Central memory CD8-positive, alpha-beta T cell (primary cell): ENCODE measurements at regions not wholly inside any gene's neighbourhood (a gene's known extent, or its start where the extent isn't known, plus 50 kb on each side); places are given as distances from the start of the nearest gene placed in this dataset.

Experiments
- ATAC-seq: fragments of 150-1000 bp; cut with Tn5 transposase; replicated peaks from 2 replicates; pipeline ENCODE4 v1.10.0; 2022; ENCODE audit warnings: mild to moderate bottlenecking, moderate FRiP score, moderate number of reproducible peaks; ENCODE audit not compliant: poor library complexity, severe bottlenecking; ENCODE audit errors: extremely low read depth
- DNase-seq, 2 donors: peaks; one replicate each; pipeline ENCODE4 v3.0.0; 2021; ENCODE audit warnings: low spot score in 2 of 2
- H3K27ac Mint-ChIP-seq: one replicate; pipeline ENCODE4 v1.8.0; 2022; ENCODE audit warnings: low read depth, mild to moderate bottlenecking, moderate library complexity, mixed read lengths
- H3K27me3 Mint-ChIP-seq: one replicate; pipeline ENCODE4 v1.8.0; 2022; ENCODE audit warnings: mixed read lengths
- H3K36me3 Mint-ChIP-seq: one replicate; pipeline ENCODE4 v1.8.0; 2022; ENCODE audit warnings: mild to moderate bottlenecking, moderate library complexity, mixed read lengths; ENCODE audit not compliant: insufficient read depth
- H3K4me1 Mint-ChIP-seq: one replicate; pipeline ENCODE4 v1.8.0; 2022; ENCODE audit warnings: mixed read lengths
- H3K4me3 Mint-ChIP-seq: one replicate; pipeline ENCODE4 v1.8.0; 2022; ENCODE audit warnings: mild to moderate bottlenecking, moderate library complexity, mixed read lengths
- H3K9me3 Mint-ChIP-seq: one replicate; pipeline ENCODE4 v1.8.0; 2022; ENCODE audit warnings: mixed read lengths

DNA sequence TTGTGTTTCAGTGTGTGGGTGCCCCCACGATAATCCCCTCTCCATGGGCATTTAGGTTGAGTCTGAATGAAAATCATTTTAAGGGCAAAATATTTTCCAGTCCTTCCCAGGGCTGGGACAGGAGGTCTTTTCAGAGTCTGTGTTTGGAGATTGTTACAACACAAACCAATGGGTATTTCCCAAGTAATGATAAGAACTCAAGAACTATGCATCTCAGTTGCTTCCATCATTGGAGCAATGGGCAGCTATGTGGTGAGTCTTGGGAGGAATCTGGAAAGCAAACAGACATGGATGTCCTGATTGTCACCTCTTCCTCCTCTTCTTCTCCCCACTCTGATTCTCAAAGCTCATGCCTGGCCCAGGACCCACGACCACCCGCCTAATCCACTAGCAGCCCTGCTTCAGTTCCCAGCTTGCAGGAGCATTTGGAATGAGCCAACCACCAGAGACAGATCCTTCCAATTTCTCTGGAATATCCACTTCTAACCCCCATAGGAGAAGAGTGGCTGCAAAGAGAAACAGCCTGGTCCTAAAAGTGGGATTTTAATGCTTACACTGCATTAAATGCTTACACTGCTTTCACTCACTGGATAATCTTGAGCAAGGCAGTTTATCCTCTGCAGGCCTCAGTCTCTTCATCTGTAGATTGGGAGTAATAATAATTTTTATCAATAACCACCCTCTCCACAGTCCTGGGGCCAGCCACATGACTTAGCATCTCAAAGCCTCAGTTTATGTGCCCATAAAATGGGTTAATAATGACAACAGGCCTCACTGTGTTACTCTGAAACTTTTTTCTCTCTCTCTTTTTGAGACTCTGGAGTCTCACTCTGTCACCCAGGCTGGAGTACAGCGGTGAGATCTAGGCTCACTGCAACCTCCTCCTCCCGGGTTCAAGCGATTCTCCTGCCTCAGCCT, 404.3 kb downstream of the MN1 start:
- Mint-ChIP-seq H3K9me3 (peaks cover 11% of the 10 kb centered on the region), H3K27ac (no peak overlapping the region), H3K4me1 (no peaks in the 10 kb centered on the region), H3K27me3 (peaks cover 6% of the 10 kb centered on the region), H3K36me3 (peaks cover 1% of the 10 kb centered on the region), H3K4me3 (no peak overlapping the region)
- ATAC-seq = no peak
- DNase-seq = no peak

DNA sequence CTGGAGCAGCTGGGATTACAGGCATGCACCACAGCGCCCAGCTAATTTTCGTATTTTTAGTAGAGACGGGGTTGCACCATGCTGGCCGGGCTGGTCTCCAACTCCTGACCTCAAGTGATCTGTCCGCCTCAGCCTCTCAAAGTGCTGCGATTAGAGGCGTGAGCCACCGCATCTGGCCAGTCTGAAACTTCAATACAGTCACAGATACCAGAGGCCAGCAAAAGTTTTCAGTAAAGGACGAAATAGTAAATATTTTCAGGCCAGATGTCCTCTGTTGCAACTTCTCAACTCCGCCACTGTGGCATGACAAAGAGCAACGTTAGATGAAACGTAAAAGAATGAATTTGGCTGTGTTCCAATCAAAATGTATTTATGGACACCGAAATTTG, 403.6 kb downstream of the MN1 start:
- Mint-ChIP-seq H3K27ac (no peak overlapping the region), H3K9me3 (peaks cover 14% of the 10 kb centered on the region), H3K27me3 (peaks cover 11% of the 10 kb centered on the region), H3K4me3 (no peak overlapping the region), H3K4me1 (no peaks in the 10 kb centered on the region), H3K36me3 (peaks cover 1% of the 10 kb centered on the region)
- ATAC-seq (no peak), DNase-seq (no peak)

DNA sequence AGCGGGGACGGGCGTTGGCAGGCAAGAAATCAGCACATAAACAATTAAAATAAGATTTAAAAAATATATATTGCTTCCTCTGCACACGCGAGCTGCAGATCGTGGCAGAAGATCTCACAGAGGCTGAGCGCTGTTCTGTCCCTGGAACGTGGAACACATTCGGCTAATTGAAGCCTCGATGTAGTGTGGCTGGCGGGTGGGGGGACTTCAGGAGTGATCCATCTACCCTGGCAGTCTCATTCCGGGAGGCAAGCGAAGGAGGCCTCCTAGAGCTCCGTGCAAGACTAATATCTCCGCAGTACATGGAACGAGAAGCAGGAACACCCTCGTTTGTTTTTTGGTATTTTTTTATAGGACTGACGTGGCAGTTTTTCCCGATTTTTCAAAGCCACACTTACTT, 402.4 kb downstream of the MN1 start:
- no peak for ATAC-seq
- Mint-ChIP-seq H3K36me3 (peaks cover 1% of the 10 kb centered on the region), H3K9me3 (peaks cover 14% of the 10 kb centered on the region), H3K27me3 (peaks cover 11% of the 10 kb centered on the region), H3K27ac (no peak overlapping the region), H3K4me3 (no peak overlapping the region), H3K4me1 (no peaks in the 10 kb centered on the region)
- DNase-seq = no peak

DNA sequence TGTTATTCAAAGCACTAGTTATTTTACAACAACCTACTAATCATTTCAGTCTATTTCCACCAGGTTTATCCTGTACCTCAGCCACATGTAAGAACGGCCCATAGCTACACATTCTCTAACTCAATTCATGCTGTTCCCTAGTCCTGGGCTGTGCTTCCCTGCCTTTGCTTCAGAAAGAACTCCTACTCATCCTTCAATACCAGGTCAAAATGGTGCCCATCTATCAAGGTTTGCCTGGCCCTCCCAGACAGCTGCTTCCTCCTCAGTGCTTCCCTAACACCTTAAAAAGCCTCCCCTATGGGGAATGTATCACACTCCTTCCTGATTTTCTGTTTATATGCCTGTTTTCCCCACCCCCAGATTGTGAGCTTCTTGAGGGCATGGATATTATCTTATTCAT, 400.7 kb downstream of the MN1 start:
- H3K9me3 Mint-ChIP-seq = peaks cover 11% of the 10 kb centered on the region
- no peak for DNase-seq
- no peak overlapping the region for H3K4me3 Mint-ChIP-seq
- ATAC-seq = no peak
- no peaks in the 10 kb centered on the region for H3K36me3 Mint-ChIP-seq
- peaks cover 20% of the 10 kb centered on the region for H3K27me3 Mint-ChIP-seq
- H3K27ac Mint-ChIP-seq = no peak overlapping the region
- H3K4me1 Mint-ChIP-seq = no peaks in the 10 kb centered on the region

DNA sequence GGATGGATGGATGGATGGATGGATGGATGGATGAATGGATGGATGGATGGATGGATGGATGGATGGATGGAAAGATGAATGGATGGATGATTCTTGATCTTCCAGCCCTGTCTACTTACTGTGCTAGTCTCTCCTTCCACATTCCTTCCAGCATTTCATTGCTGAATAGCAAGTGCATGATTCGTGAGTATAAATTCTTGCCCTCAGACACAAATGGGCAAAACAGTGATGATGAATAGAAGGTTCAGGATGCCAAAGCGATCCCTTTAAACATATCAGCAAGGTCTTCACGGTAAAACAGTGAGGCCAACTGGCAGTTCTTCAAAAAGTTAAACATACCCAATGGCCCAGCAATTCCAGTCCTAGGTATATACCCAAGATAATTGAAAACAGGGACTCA, 400.2 kb downstream of the MN1 start:
- H3K27me3 Mint-ChIP-seq = peaks cover 20% of the 10 kb centered on the region
- ATAC-seq = no peak
- no peak overlapping the region for H3K27ac Mint-ChIP-seq
- H3K4me3 Mint-ChIP-seq = no peak overlapping the region
- H3K36me3 Mint-ChIP-seq = no peaks in the 10 kb centered on the region
- DNase-seq = no peak
- no peaks in the 10 kb centered on the region for H3K4me1 Mint-ChIP-seq
- peaks cover 11% of the 10 kb centered on the region for H3K9me3 Mint-ChIP-seq

DNA sequence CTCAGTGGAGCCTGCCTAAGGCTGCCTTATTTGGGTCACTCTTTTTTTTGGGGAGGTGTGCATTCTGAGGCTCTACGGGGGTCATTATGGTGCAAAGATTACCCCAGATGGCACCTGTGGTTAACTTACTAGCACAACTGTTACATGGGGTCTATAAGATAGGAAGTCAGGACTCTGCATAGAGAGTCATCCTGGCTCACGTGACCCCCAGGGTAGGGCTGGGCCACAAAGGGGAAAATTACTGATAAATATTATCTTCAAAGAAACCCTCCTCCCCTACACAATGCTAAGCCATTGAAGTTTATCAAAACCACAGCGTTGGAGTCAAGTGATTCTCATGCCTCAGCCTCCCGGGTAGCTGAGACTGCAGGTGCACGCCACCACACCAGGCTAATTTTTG, 397.1 kb downstream of the MN1 start:
- no peaks in the 10 kb centered on the region for H3K36me3 Mint-ChIP-seq
- H3K4me3 Mint-ChIP-seq = no peak overlapping the region
- H3K9me3 Mint-ChIP-seq = peaks cover 16% of the 10 kb centered on the region
- H3K27ac Mint-ChIP-seq = no peak overlapping the region
- peaks cover 43% of the 10 kb centered on the region for H3K27me3 Mint-ChIP-seq
- no peak for ATAC-seq
- no peaks in the 10 kb centered on the region for H3K4me1 Mint-ChIP-seq
- no peak for DNase-seq

DNA sequence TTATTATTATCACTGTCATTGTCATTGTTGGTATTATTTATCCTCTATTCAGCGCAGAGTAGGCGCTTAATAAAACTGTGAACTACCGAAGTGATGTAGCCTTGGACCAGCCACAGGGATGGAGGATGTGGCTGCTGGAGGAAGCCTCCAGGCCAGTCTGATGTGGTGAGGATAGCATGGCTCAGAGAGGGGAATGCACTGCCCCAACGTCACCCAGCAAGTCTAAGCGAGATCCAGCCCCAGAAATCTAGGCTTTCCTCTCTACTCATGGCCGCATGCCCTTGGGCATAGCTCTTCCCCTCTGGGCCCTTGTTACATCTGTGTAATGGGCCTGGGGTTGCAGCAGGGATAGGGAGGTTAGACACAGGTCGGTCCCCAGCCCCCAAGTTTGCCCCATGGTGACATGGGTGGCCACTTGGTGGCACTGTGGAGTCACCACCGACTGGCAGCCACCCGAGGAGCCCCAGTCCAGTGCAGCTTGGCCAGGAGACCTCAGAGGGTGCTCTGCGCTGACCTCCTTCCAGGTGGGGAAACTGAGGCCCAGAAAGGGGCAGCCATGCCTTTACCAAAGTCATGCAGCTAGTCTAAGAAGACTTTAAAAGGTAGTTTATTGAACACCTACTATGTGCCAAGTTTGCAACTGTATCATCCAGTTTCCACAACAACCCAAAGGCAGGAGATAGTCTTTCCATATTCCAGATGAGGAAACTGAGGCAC, 395.7 kb downstream of the MN1 start:
- ATAC-seq (no peak), DNase-seq (no peak)
- Mint-ChIP-seq H3K9me3 (peaks cover 16% of the 10 kb centered on the region), H3K27me3 (peaks cover 43% of the 10 kb centered on the region), H3K27ac (no peak overlapping the region), H3K4me3 (no peak overlapping the region), H3K4me1 (no peaks in the 10 kb centered on the region), H3K36me3 (no peaks in the 10 kb centered on the region)

DNA sequence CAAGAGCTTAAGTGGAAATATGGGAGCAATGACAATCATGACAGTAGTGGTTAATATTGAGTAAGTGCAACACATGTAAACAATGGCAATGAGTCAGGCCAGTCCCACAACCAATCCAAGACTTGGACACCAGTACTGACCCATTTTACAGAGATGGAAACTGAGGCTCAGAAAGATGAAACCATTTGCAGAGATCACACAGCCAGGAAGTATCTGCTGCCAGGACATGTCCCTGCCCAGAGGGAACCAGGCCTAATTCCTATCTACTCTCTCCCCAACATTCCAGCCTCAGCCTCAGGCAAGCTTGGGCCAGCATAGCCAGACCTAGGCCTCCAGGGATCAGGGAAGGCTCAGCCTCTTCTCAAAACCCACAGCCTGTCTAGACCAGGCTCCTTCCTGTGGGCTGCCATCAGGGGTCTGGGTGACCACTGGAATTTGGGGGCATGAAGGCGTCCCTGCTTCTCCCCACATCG, 395.1 kb downstream of the MN1 start:
- peaks cover 16% of the 10 kb centered on the region for H3K9me3 Mint-ChIP-seq

DNA sequence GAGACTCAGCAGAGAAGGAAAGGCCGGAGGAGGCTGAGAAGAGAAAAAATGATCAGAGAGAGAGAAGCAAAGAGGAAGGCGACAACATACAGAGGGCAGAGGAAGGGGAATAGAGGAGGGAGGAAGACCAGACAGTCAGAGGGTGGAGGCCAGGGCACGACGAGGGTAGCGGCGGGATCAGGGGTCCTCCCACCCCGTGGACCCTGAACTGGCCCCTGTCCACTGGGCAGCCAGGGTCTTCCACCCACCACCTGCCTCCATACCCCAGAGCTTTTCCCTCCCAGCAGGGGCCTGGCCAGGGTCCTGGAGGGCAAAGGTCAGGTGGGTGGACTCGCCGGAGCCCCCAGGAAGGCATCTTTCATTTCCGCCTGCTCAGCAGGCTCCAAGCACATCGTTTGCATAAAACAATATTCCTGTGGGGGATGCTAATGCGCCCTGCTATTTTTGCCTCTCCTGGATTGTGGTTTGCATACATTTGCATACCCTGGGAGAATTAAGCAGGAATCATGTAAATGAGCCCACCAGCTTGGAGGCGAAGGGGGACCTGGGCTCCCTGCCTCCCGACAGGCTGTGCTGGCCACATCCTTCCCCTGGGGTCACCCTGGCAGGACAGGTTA, 394.1 kb downstream of the MN1 start:
- DNase-seq = no peak
- Mint-ChIP-seq H3K9me3 (peaks cover 11% of the 10 kb centered on the region), H3K27me3 (peaks cover 35% of the 10 kb centered on the region), H3K4me3 (no peak overlapping the region), H3K27ac (no peak overlapping the region), H3K4me1 (no peaks in the 10 kb centered on the region), H3K36me3 (no peaks in the 10 kb centered on the region)
- no peak for ATAC-seq

More for the DNA sequence above, 395.1 kb downstream of the MN1 start:
- DNase-seq = no peak
- no peak for ATAC-seq
- H3K4me3 Mint-ChIP-seq = no peak overlapping the region
- peaks cover 43% of the 10 kb centered on the region for H3K27me3 Mint-ChIP-seq
- H3K36me3 Mint-ChIP-seq = no peaks in the 10 kb centered on the region
- H3K27ac Mint-ChIP-seq = no peak overlapping the region
- no peaks in the 10 kb centered on the region for H3K4me1 Mint-ChIP-seq

DNA sequence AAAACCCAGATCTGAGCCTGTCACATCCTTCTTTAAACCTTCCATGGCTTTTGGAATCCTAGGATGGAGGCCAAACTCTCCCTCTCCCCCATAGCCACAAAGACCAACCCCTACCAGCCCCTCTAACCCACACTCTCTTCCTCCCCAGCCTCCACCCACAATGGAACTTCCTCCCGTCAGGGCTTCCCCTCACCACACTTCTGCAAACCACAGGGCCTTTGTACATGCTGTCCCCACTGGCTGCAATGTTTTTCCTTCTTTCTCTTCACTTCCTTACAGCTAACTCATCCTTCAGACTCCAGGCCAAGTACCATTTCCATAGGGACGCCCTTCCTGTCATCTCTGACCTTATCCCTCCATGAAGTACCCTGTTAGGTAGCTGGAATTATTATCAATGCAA, 393.5 kb downstream of the MN1 start:
- H3K4me1 Mint-ChIP-seq = no peaks in the 10 kb centered on the region
- no peaks in the 10 kb centered on the region for H3K36me3 Mint-ChIP-seq
- H3K27ac Mint-ChIP-seq = no peak overlapping the region
- H3K4me3 Mint-ChIP-seq = no peak overlapping the region
- ATAC-seq (no peak), DNase-seq (no peak)
- peaks cover 32% of the 10 kb centered on the region for H3K27me3 Mint-ChIP-seq
- peaks cover 10% of the 10 kb centered on the region for H3K9me3 Mint-ChIP-seq

DNA sequence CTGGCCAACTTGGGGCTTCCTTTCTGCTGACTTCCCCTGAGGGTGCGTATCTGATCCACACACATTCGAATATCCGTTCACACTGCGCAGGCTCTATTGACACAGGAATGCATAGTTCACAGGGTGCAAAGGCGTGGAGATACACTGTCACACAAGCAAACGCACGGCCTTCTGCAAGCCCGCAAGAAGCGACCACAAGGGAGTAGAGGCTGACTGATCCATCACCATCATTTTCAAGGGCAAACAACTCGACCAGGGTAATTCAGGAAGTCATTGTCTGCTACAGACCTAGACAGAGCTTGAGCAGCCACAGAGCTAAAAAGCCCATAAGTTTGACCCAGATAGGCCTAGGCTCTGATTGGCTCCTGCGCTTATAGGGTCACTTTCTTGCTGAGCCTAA, 392.3 kb downstream of the MN1 start:
- H3K27me3 Mint-ChIP-seq = peaks cover 32% of the 10 kb centered on the region
- H3K9me3 Mint-ChIP-seq = peaks cover 10% of the 10 kb centered on the region
- H3K4me3 Mint-ChIP-seq = no peak overlapping the region
- DNase-seq = no peak
- no peaks in the 10 kb centered on the region for H3K36me3 Mint-ChIP-seq
- no peaks in the 10 kb centered on the region for H3K4me1 Mint-ChIP-seq
- no peak overlapping the region for H3K27ac Mint-ChIP-seq
- ATAC-seq = no peak

DNA sequence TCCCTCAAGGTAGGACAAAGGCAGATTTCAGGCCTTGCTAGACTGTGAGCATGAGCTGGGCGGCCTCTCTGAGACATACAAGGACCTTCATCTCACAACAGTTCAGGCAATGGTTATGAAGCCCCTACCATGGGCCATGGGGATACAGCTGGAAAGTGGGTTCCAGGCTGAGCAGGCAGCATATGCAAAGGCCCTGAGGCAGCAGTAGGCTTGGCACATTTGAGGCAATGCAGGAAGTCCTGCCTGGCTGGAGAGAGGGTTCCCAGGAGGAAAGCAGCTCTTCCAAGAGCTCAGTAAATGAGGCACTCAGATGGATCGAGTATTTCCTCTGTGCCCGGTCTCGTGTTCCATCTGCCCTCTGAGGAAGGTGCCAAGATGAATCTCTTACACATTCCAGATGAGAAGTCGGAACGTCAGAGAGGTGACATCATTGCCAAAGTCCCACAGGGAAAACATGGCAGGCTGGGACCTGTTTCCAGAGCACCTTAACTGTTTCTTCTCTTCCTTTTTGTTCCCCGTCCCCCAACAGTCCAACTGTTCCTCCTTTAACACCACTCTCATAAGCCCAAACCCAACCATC, 388.6 kb downstream of the MN1 start:
- ATAC-seq (no peak), DNase-seq (no peak)
- Mint-ChIP-seq H3K9me3 (peaks cover 5% of the 10 kb centered on the region), H3K4me1 (no peaks in the 10 kb centered on the region), H3K4me3 (no peak overlapping the region), H3K36me3 (no peaks in the 10 kb centered on the region), H3K27ac (no peak overlapping the region), H3K27me3 (peaks cover 31% of the 10 kb centered on the region)
